Activated T-cell treated with anti-CD3 and anti-CD28 coated beads for 1 hour (primary cell): ENCODE measurements at regions not wholly inside any gene's neighbourhood (a gene's known extent, or its start where the extent isn't known, plus 50 kb on each side); places are given as distances from the start of the nearest gene placed in this dataset.
"Not testable (repeated sequence)": the region's sequence is repeated elsewhere in the genome, so short reads cannot be mapped to it uniquely, and the experiment has no call there.

ENCODE experiments used
- DNase-seq: peaks from one replicate; pipeline ENCODE4 v3.0.0-alpha.2; 2020; ENCODE audit warnings: low read depth

- DNase-seq: no peak
Measured at GRCh38 chr10:52481986-52482555, 168.0 kb downstream of the DKK1 start.

GRCh38 chr10:52483587-52483986 is 169.5 kb downstream of the DKK1 start:
- DNase-seq: no peak

- DNase-seq: no peak
Measured at GRCh38 chr10:52484206-52485065, 170.4 kb downstream of the DKK1 start.

- DNase-seq: no peak
Measured at GRCh38 chr10:52485462-52485861, 171.4 kb downstream of the DKK1 start.

- DNase-seq: no peak
Measured at GRCh38 chr10:52486840-52487611, 172.9 kb downstream of the DKK1 start.

- DNase-seq: no peak
Measured at GRCh38 chr10:52488606-52489485, 174.8 kb downstream of the DKK1 start.

GRCh38 chr10:52491246-52491995 is 177.3 kb downstream of the DKK1 start:
- DNase-seq: no peak

GRCh38 chr10:52499281-52499680 is 185.2 kb downstream of the DKK1 start:
- DNase-seq: no peak

GRCh38 chr10:52500476-52500875 is 186.4 kb downstream of the DKK1 start:
- DNase-seq: no peak

GRCh38 chr10:52502237-52502636 is 188.2 kb downstream of the DKK1 start:
- DNase-seq: no peak

- DNase-seq: not testable (repeated sequence)
Measured at GRCh38 chr10:52505341-52505740, 191.3 kb downstream of the DKK1 start.

- DNase-seq: no peak
Measured at GRCh38 chr10:52514481-52514880, 200.4 kb downstream of the DKK1 start.

- no peak for DNase-seq
Measured at GRCh38 chr10:52517012-52517411, 202.9 kb downstream of the DKK1 start.

GRCh38 chr10:52523696-52524095 is 209.6 kb downstream of the DKK1 start:
- DNase-seq: no peak

- no peak for DNase-seq
Measured at GRCh38 chr10:52525761-52526160, 211.7 kb downstream of the DKK1 start.

- no peak for DNase-seq
Measured at GRCh38 chr10:52526251-52526823, 212.3 kb downstream of the DKK1 start.

- no peak for DNase-seq
Measured at GRCh38 chr10:52532650-52533290, 218.7 kb downstream of the DKK1 start.

- DNase-seq: no peak
Measured at GRCh38 chr10:52533986-52534385, 219.9 kb downstream of the DKK1 start.

GRCh38 chr10:52539463-52539862 is 225.4 kb downstream of the DKK1 start:
- no peak for DNase-seq

- DNase-seq: no peak
Measured at GRCh38 chr10:52540479-52540984, 226.5 kb downstream of the DKK1 start.
